K562 (cell line): ENCODE measurements at regions not wholly inside any gene's neighbourhood (a gene's known extent, or its start where the extent isn't known, plus 50 kb on each side); places are given as distances from the start of the nearest gene placed in this dataset.

Source experiments
- ATAC-seq: fragments of 200-7000 bp; cut with Tn5 transposase; 3 replicates; pipeline ENCODE4 v1.9.1; 2020; ENCODE audit warnings: moderate library complexity
- BruUV-seq: library from RNA; stranded (reverse); fragments of 400-500 nt; replicated peaks from 2 replicates; lab custom pipeline; 2021; lab: Mats Ljungman, UMichigan
- CTCF ChIA-PET: fragments of 300-600 bp; formaldehyde crosslinking; extraction: SDS; loops from one replicate; lab custom pipeline; 2021; ENCODE audit warnings: low intra/inter-chr PET ratio; lab: Yijun Ruan, JAX
- POLR2A ChIA-PET: fragments of 300-600, 350-650 bp; sonication (Branson Sonifier 250); formaldehyde crosslinking; extraction: SDS; loops from one replicate; lab custom pipeline; 2021; ENCODE audit warnings: antibody characterized with exemption, inconsistent platforms; lab: Yijun Ruan, JAX
- DNase-seq, 4 experiments: peaks; one replicate each; pipeline versions ENCODE4 v3.0.0 to v3.0.0-alpha.2; 2011 to 2018; ENCODE audit warnings: low spot score in 3 of 4, mixed read lengths in 3 of 4; ENCODE audit errors: extremely low read depth in 1 of 4
- FAIRE-seq: peaks from 2 replicates; lab custom pipeline; 2011; peaks lifted over from hg19 to GRCh38; lab: Jason Lieb, UNC
- H2AFZ ChIP-seq: 2 replicates; pipeline ENCODE4 v1.6.0; 2011; ENCODE audit warnings: low read depth, low read length, control low read depth, inconsistent platforms
- H3K27ac ChIP-seq: fragments of 200-600 bp; 3 replicates; pipeline ENCODE4 v1.8.0; 2011; ENCODE audit warnings: low read depth, mild to moderate bottlenecking, control low read depth, inconsistent platforms, low read length, moderate library complexity, mixed read lengths; ENCODE audit errors: extremely low read depth
- H3K27me3 ChIP-seq, 2 experiments: fragments of 300-600 bp in 1 of 2; 2 replicates in 1 of 2; 3 replicates in 1 of 2; pipeline versions ENCODE4 v1.6.0 to v1.8.0; 2011; ENCODE audit warnings: inconsistent platforms in 2 of 2, low read length in 2 of 2, mild to moderate bottlenecking in 1 of 2, mixed read lengths in 1 of 2, moderate library complexity in 1 of 2; ENCODE audit not compliant: control insufficient read depth in 2 of 2, insufficient read depth in 2 of 2
- H3K36me3 ChIP-seq: fragments of 300-600 bp; 3 replicates; pipeline ENCODE4 v1.8.0; 2011; ENCODE audit warnings: mild to moderate bottlenecking, low read length, inconsistent platforms; ENCODE audit not compliant: control insufficient read depth, insufficient read depth
- H3K4me1 ChIP-seq, 2 experiments: fragments of 200-600 bp in 1 of 2; replicated peaks in 1 of 2; 2 replicates in 1 of 2; 3 replicates in 1 of 2; pipeline versions ENCODE4 v1.5.1 to v1.8.0; 2011; ENCODE audit warnings: inconsistent platforms in 2 of 2, low read length in 2 of 2, mild to moderate bottlenecking in 1 of 2, mixed read lengths in 1 of 2, moderate library complexity in 1 of 2; ENCODE audit not compliant: control insufficient read depth in 2 of 2, insufficient read depth in 2 of 2
- H3K4me2 ChIP-seq: 2 replicates; pipeline ENCODE4 v1.6.1; 2011; ENCODE audit warnings: low read length, control low read depth, inconsistent platforms, mixed read lengths; ENCODE audit not compliant: insufficient read depth
- H3K4me3 ChIP-seq: fragments of 200-600 bp; sonication (generic), shearing (Covaris generic); 2 replicates; pipeline ENCODE4 v1.5.1; 2016; ENCODE audit warnings: control low read depth, inconsistent platforms
- H3K79me2 ChIP-seq: fragments of 200-600 bp; 3 replicates; pipeline ENCODE4 v1.8.0; 2011; ENCODE audit warnings: low read length, inconsistent platforms; ENCODE audit not compliant: control insufficient read depth, insufficient read depth
- H3K9ac ChIP-seq, 2 experiments: 2 replicates each; pipeline versions ENCODE4 v1.6.0 to v1.6.1; 2011; ENCODE audit warnings: low read depth in 2 of 2, low read length in 2 of 2, control low read depth in 1 of 2, inconsistent platforms in 1 of 2, mild to moderate bottlenecking in 1 of 2, mixed read lengths in 1 of 2; ENCODE audit not compliant: insufficient read depth in 1 of 2
- H3K9me1 ChIP-seq: one replicate; pipeline ENCODE4 v1.6.0; 2011; ENCODE audit warnings: inconsistent platforms, mild to moderate bottlenecking, low read length, moderate library complexity; ENCODE audit not compliant: control insufficient read depth, insufficient read depth
- H3K9me3 ChIP-seq: replicated peaks from 2 replicates; pipeline ENCODE4 v1.5.1; 2011; ENCODE audit warnings: low read depth, low read length, inconsistent platforms; ENCODE audit not compliant: control insufficient read depth, insufficient read depth
- H4K20me1 ChIP-seq: replicated peaks from 2 replicates; pipeline ENCODE4 v1.6.1; 2011; ENCODE audit warnings: low read length, inconsistent platforms, mixed read lengths; ENCODE audit not compliant: control insufficient read depth, insufficient read depth
- BCLAF1 ChIP-seq, 2 experiments: fragments of 450-650 bp in 1 of 2; IDR thresholded peaks; 2 replicates each; pipeline ENCODE4 v1.6.1; 2011 to 2017; ENCODE audit warnings: low read depth in 2 of 2, antibody characterized with exemption in 1 of 2, borderline replicate concordance in 1 of 2, low read length in 1 of 2, mild to moderate bottlenecking in 1 of 2, mixed read lengths in 1 of 2; ENCODE audit not compliant: control insufficient read depth in 1 of 2
- BRD9 ChIP-seq: fragments of 450-650 bp; IDR thresholded peaks from 2 replicates; pipeline ENCODE4 v1.6.1; 2018; ENCODE audit warnings: low read depth; ENCODE audit not compliant: partially characterized antibody
- BRF1 ChIP-seq: IDR thresholded peaks from 3 replicates; pipeline ENCODE4 v1.6.1; 2011; ENCODE audit warnings: borderline replicate concordance, mild to moderate bottlenecking; ENCODE audit not compliant: insufficient read length; ENCODE audit errors: extremely low read depth
- FOXP4 ChIP-seq: sonication (generic); formaldehyde crosslinking; IDR thresholded peaks from 2 replicates; pipeline ENCODE4 v1.8.0; 2022; ENCODE audit warnings: mild to moderate bottlenecking, missing genetic modification reagents, borderline replicate concordance
- GABPB1 ChIP-seq: sonication (generic); formaldehyde crosslinking; IDR thresholded peaks from 2 replicates; pipeline ENCODE4 v1.8.0; 2022; ENCODE audit warnings: mild to moderate bottlenecking, missing genetic modification reagents
- HDAC8 ChIP-seq: fragments of 450-650 bp; IDR thresholded peaks from 2 replicates; pipeline ENCODE4 v1.6.1; 2016; ENCODE audit warnings: mild to moderate bottlenecking, missing genetic modification characterization, moderate library complexity, missing compliant biosample characterization
- POLR2G ChIP-seq: fragments of 200-400 bp; formaldehyde crosslinking; IDR thresholded peaks from 2 replicates; pipeline ENCODE4 v1.6.1; 2017; ENCODE audit warnings: low read depth, mild to moderate bottlenecking, antibody characterized with exemption, low read length, moderate library complexity
- SMAD2 ChIP-seq: fragments of 150-350 bp; IDR thresholded peaks from 2 replicates; pipeline ENCODE4 v1.6.1; 2014; ENCODE audit warnings: low read depth, mild to moderate bottlenecking, low read length
- SRF ChIP-seq, 2 experiments: fragments of 250-450, 450-650 bp in 1 of 2; sonication (Bioruptor Pico) in 1 of 2; sonication (generic) in 1 of 2; formaldehyde crosslinking; IDR thresholded peaks; 2 replicates each; pipeline versions ENCODE4 v1.5.0 to v1.5.1; 2020 to 2022; ENCODE audit warnings: mild to moderate bottlenecking in 1 of 2, missing genetic modification reagents in 1 of 2
- USF2 ChIP-seq: sonication (generic); formaldehyde crosslinking; IDR thresholded peaks from 2 replicates; pipeline ENCODE4 v1.5.0; 2020; ENCODE audit warnings: missing genetic modification reagents
- ZBTB34 ChIP-seq: fragments of 250-450 bp; sonication (Bioruptor Pico); IDR thresholded peaks from 2 replicates; pipeline ENCODE4 v1.8.0; 2021; ENCODE audit warnings: mild to moderate bottlenecking, moderate library complexity
- ZNF280B ChIP-seq: fragments of 250-450 bp; sonication (Bioruptor Pico); IDR thresholded peaks from 2 replicates; pipeline ENCODE4 v1.5.1; 2021; ENCODE audit warnings: mild to moderate bottlenecking
- ZNF41 ChIP-seq: fragments of 250-450 bp; sonication (Bioruptor Pico); conservative IDR thresholded peaks from 2 replicates; pipeline ENCODE4 v1.4.0; 2020; ENCODE audit warnings: mild to moderate bottlenecking
- WGBS: fragments of 100-300 bp; shearing (Covaris generic); methylation state at CpG from one replicate; pipeline ENCODE4 v1.1.6; 2016; ENCODE audit warnings: low coverage, mixed read lengths; ENCODE audit not compliant: insufficient coverage; ENCODE audit errors: missing lambda C conversion rate; 5-methylcytosine and 5-hydroxymethylcytosine counted together
- in situ Hi-C: fragments of 300-500 bp; cut with MboI; formaldehyde crosslinking; loops from 4 replicates; pipeline ENCODE4 v1.15.0; 2018; ENCODE audit warnings: inconsistent platforms, mixed read lengths
- intact Hi-C: fragments of 100-400 bp; cut with micrococcal nuclease; formaldehyde crosslinking; loops from 2 replicates; pipeline ENCODE4 v1.14.2; 2022

GRCh38 chr18:34028324-34028723 is 196.4 kb downstream of the NOL4 start:
- no peak for ATAC-seq
- no peak overlapping the region for H3K27ac ChIP-seq
- ChIA-PET POLR2A (no interaction called here), CTCF (no interaction called here)
- no peaks in the 10 kb centered on the region for H3K9me1 ChIP-seq
- H2AFZ ChIP-seq, result no peak overlapping the region
- no peak overlapping the region for H3K9ac ChIP-seq
- no peak overlapping the region for H3K4me3 ChIP-seq
- intact Hi-C loops, result no loop called here
- no peak overlapping the region for H3K4me2 ChIP-seq
- no TSS peak for BruUV-seq
- no peaks in the 10 kb centered on the region for H3K36me3 ChIP-seq
- H3K9me3 ChIP-seq, result 0 out of 2 replicates have a peak, but pooled peaks cover 2% of the 10 kb centered on the region
- no peaks in the 10 kb centered on the region for H3K79me2 ChIP-seq
- no peaks in the 10 kb centered on the region for H3K4me1 ChIP-seq
- H3K27me3 ChIP-seq, result no peaks in the 10 kb centered on the region
- H4K20me1 ChIP-seq, result no peaks in the 10 kb centered on the region
- no peak for FAIRE-seq
- in situ Hi-C loops, result no loop called here
- no peak for DNase-seq
- 0% methylated on average over 2 of the region's 2 CpGs for WGBS
- TF ChIP-seq SMAD2 (no peak), ZBTB34 (CRISPR knock-in tag) (no peak), ZNF41 (CRISPR knock-in tag) (no peak), BRF1 (no peak), SRF (CRISPR knock-in tag; IDR thresholded peaks at IDR 0.05) (no peak), BCLAF1 (IDR thresholded peaks at IDR 0.05; ENCODE audit: borderline replicate concordance in 1 of 2, control insufficient read depth in 1 of 2, low read depth in 2 of 2, low read length in 1 of 2) (no peak), GABPB1 (CRISPR knock-in tag) (no peak), POLR2G (no peak), BRD9 (no peak), ZNF280B (CRISPR knock-in tag) (no peak), HDAC8 (no peak), FOXP4 (no peak), USF2 (no peak)
